Muscle layer of colon (tissue), 2 donors: ENCODE measurements at regions not wholly inside any gene's neighbourhood (a gene's known extent, or its start where the extent isn't known, plus 50 kb on each side); places are given as distances from the start of the nearest gene placed in this dataset.

Source experiments
- H3K27ac ChIP-seq: one replicate; pipeline ENCODE4 v1.7.0; 2013; ENCODE audit warnings: low read depth, mild to moderate bottlenecking, low read length, moderate library complexity
- H3K27me3 ChIP-seq, 2 donors: one replicate each; pipeline ENCODE4 v1.7.0; 2013; ENCODE audit warnings: low read length in 2 of 2, mild to moderate bottlenecking in 2 of 2; ENCODE audit not compliant: insufficient read depth in 2 of 2, control insufficient read depth in 1 of 2
- H3K36me3 ChIP-seq: one replicate; pipeline ENCODE4 v1.7.0; 2013; ENCODE audit warnings: mild to moderate bottlenecking, low read length; ENCODE audit not compliant: insufficient read depth
- H3K4me1 ChIP-seq: one replicate; pipeline ENCODE4 v1.7.0; 2013; ENCODE audit warnings: mild to moderate bottlenecking, low read length; ENCODE audit not compliant: insufficient read depth
- H3K4me3 ChIP-seq, 2 donors: one replicate each; pipeline ENCODE4 v1.7.0; 2013; ENCODE audit warnings: low read length in 2 of 2, low read depth in 1 of 2, mild to moderate bottlenecking in 1 of 2, moderate library complexity in 1 of 2
- H3K9ac ChIP-seq: one replicate; pipeline ENCODE4 v1.7.0; 2013; ENCODE audit warnings: low read length
- H3K9me3 ChIP-seq: one replicate; pipeline ENCODE4 v1.7.0; 2013; ENCODE audit warnings: mild to moderate bottlenecking, low read length
- donor health status: abdominal sarcoma.
- donor health status: Adenocarcinoma of cecum.

DNA sequence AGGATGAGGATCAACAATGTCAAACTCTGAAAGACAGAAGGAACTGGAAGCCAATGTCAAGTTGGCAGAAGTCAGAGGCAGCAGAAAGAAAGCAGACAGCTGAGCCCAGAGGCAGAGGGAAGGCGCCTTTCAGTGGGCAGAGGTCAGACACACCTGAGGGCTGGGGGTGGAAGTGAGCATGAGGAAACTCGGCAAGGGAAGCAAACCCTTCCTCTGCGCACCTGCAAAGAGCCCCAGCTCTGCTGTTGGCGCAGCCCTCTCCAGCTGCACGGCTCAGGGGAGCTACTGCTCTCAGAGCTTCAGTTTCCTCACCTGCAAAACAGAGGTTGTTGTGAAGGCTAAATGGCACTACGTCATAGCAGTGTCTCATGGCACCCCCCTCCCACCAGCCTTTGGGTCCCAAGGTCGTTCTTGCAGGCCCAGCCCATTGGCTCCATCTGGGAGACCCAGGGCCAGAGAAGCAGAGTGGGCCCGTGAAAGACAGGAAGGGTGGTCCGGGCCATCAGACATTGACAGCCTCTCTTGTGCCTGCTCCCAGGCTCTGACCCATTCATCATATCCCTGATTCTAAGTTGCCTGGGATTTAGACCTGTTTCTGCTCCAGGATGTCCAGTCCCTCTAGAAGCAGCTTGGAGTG lies 53.3 kb upstream of the SLC6A11 start:
- no peaks in the 10 kb centered on the region for H3K9me3 ChIP-seq
- H3K27me3 ChIP-seq, result peaks cover 0 to 6% of the 10 kb centered on the region in 2 donors
- no peaks in the 10 kb centered on the region for H3K36me3 ChIP-seq
- H3K4me3 ChIP-seq, result no peak overlapping the region
- H3K9ac ChIP-seq, result no peak overlapping the region
- H3K4me1 ChIP-seq, result no peaks in the 10 kb centered on the region
- H3K27ac ChIP-seq, result no peak overlapping the region

- peaks cover 0 to 6% of the 10 kb centered on the region in 2 donors for H3K27me3 ChIP-seq
- no peak overlapping the region for H3K9ac ChIP-seq
- no peaks in the 10 kb centered on the region for H3K36me3 ChIP-seq
- H3K9me3 ChIP-seq, result no peaks in the 10 kb centered on the region
- H3K27ac ChIP-seq, result no peak overlapping the region
- H3K4me1 ChIP-seq, result no peaks in the 10 kb centered on the region
- H3K4me3 ChIP-seq, result no peak overlapping the region
Observed at GRCh38 chr3:10763248-10763620, 52.8 kb upstream of the SLC6A11 start.

DNA sequence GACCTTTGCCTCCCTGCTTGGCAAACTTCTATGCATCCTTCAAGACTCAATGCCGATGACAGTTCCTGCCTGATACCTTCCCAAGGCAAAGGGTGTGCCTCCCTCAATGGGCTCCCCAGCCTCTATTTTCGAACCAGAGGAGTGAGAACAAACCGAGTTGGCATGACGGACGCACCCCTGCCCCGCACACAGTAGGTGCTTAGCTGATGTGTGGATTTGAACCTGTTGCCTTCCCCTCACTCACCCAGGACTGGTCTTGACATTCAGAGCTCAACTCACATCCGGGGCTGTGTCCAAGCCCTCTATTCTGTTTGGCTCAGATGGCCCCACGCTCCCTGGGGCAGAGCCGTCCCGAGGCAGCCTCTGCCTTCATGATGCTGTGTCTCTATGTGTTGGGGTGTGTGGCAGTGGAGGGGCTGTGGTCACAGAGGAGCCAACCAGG lies 52.2 kb upstream of the SLC6A11 start:
- Histone ChIP-seq H3K9ac (no peak overlapping the region), H3K36me3 (no peaks in the 10 kb centered on the region), H3K4me1 (no peaks in the 10 kb centered on the region), H3K27ac (no peak overlapping the region), H3K9me3 (no peaks in the 10 kb centered on the region), H3K4me3 (no peak overlapping the region), H3K27me3 (peaks cover 0 to 4% of the 10 kb centered on the region in 2 donors)

DNA sequence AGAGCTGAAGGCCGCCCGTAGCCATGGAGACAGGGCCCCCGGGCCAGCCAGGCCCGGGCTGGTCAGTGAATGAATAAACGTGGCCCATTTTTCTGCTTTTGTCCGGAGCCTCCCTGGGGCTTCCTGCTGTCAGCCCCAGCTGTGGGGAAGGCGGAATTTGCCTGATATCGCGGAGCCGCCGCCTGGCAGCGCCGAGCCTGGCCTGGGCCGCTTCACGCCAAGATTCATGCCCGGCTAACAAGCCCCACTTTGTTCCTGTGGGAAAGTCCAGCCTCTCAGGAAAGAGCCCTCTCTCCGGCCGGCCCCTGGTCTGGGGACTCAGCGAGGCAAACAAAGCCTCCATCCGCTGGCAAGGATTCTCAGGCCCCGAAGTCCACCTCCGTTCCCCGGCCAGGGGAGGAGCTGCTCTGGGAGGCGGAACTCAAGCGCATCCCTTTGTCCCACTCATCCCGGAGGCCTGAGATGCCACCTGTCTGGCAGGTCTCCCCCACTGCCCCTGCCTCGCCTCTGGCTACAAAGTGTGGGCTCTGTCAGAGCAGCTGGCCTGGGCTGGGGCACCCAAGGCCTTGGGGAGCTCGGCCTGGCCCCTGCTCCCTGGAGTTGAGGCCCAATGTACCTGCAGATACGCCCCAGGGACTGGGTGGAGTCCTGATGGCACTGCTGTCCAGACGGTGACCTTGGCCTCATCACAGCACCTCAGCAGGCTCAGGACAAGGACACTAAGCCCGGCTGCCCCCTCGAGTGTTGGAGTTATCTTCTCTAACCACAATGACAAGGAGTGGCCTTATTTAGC lies 51.6 kb upstream of the SLC6A11 start:
- Histone ChIP-seq H3K27me3 (peaks cover 0 to 4% of the 10 kb centered on the region in 2 donors), H3K9ac (no peak overlapping the region), H3K4me3 (no peak overlapping the region), H3K4me1 (no peaks in the 10 kb centered on the region), H3K9me3 (no peaks in the 10 kb centered on the region), H3K27ac (no peak overlapping the region), H3K36me3 (no peaks in the 10 kb centered on the region)

- Histone ChIP-seq H3K4me3 (no peak overlapping the region), H3K36me3 (no peaks in the 10 kb centered on the region), H3K27me3 (peaks cover 0 to 4% of the 10 kb centered on the region in 2 donors), H3K9ac (no peak overlapping the region), H3K9me3 (no peaks in the 10 kb centered on the region), H3K4me1 (no peaks in the 10 kb centered on the region), H3K27ac (no peak overlapping the region)
Observed at GRCh38 chr3:10766049-10766705, 49.9 kb upstream of the SLC6A11 start.
